IMR-90 (cell line): ENCODE measurements at regions not wholly inside any gene's neighbourhood (a gene's known extent, or its start where the extent isn't known, plus 50 kb on each side); places are given as distances from the start of the nearest gene placed in this dataset.

Experiments used
- ATAC-seq: fragments of 200-7000 bp; cut with Tn5 transposase; 2 replicates; pipeline ENCODE4 v1.9.1; 2020; ENCODE audit warnings: low read depth, mild to moderate bottlenecking, moderate library complexity
- BruUV-seq: library from RNA; stranded (reverse); fragments of 400-500 nt; replicated peaks from 2 replicates; lab custom pipeline; 2021; lab: Mats Ljungman, UMichigan
- CTCF ChIA-PET: fragments of 300-600 bp; formaldehyde crosslinking; extraction: SDS; loops from one replicate; lab custom pipeline; 2021; ENCODE audit warnings: antibody characterized with exemption; lab: Yijun Ruan, JAX
- POLR2A ChIA-PET: fragments of 300-600 bp; sonication (Branson Sonifier 250); formaldehyde crosslinking; loops from one replicate; lab custom pipeline; 2022; ENCODE audit warnings: antibody characterized with exemption; ENCODE audit not compliant: unreplicated experiment; lab: Charles Lee
- DNase-seq: peaks from one replicate; pipeline ENCODE4 v3.0.0; 2013
- H2AFZ ChIP-seq: replicated peaks from 2 replicates; pipeline ENCODE3; 2013; ENCODE audit warnings: low read length, mild to moderate bottlenecking; ENCODE audit not compliant: poor library complexity
- H2AK5ac ChIP-seq: 2 replicates; pipeline ENCODE4 v1.6.1; 2013; ENCODE audit warnings: low read depth, low read length, inconsistent platforms
- H2AK9ac ChIP-seq: replicated peaks from 2 replicates; pipeline ENCODE3; 2013; ENCODE audit warnings: mild to moderate bottlenecking, low read depth, low read length, moderate library complexity; ENCODE audit not compliant: poor library complexity
- H2BK120ac ChIP-seq: 2 replicates; pipeline ENCODE4 v1.6.1; 2013; ENCODE audit warnings: low read depth, low read length, inconsistent platforms
- H2BK15ac ChIP-seq: 3 replicates; pipeline ENCODE4 v1.6.1; 2013; ENCODE audit warnings: low read depth, low read length, inconsistent platforms
- H2BK20ac ChIP-seq: 2 replicates; pipeline ENCODE4 v1.6.1; 2013; ENCODE audit warnings: low read depth, mild to moderate bottlenecking, inconsistent platforms, low read length, moderate library complexity
- H2BK5ac ChIP-seq: 2 replicates; pipeline ENCODE4 v1.6.1; 2013; ENCODE audit warnings: mild to moderate bottlenecking, low read depth, low read length, inconsistent platforms; ENCODE audit not compliant: poor library complexity, severe bottlenecking
- H3K14ac ChIP-seq: replicated peaks from 2 replicates; pipeline ENCODE4 v1.6.1; 2013; ENCODE audit warnings: low read depth, low read length, inconsistent platforms
- H3K18ac ChIP-seq: 2 replicates; pipeline ENCODE4 v1.6.1; 2013; ENCODE audit warnings: low read depth, low read length, control low read depth
- H3K23ac ChIP-seq: 2 replicates; pipeline ENCODE4 v1.6.1; 2013; ENCODE audit warnings: low read depth, low read length, inconsistent platforms
- H3K27ac ChIP-seq: 2 replicates; pipeline ENCODE4 v1.5.1; 2013; ENCODE audit warnings: mild to moderate bottlenecking, control low read depth, low read length; ENCODE audit not compliant: insufficient read depth
- H3K27me3 ChIP-seq: 2 replicates; pipeline ENCODE4 v1.6.1; 2013; ENCODE audit warnings: low read length; ENCODE audit not compliant: control insufficient read depth, insufficient read depth
- H3K36me3 ChIP-seq: 2 replicates; pipeline ENCODE4 v1.6.1; 2013; ENCODE audit warnings: low read length, mixed read lengths; ENCODE audit not compliant: control insufficient read depth, insufficient read depth
- H3K4ac ChIP-seq: 2 replicates; pipeline ENCODE4 v1.6.1; 2013; ENCODE audit warnings: low read depth, low read length, inconsistent platforms
- H3K4me1 ChIP-seq: 2 replicates; pipeline ENCODE4 v1.6.1; 2013; ENCODE audit warnings: low read length, mixed read lengths; ENCODE audit not compliant: control insufficient read depth, insufficient read depth
- H3K4me2 ChIP-seq: 2 replicates; pipeline ENCODE4 v1.6.1; 2013; ENCODE audit warnings: low read depth, mild to moderate bottlenecking, control low read depth, low read length, moderate library complexity
- H3K4me3 ChIP-seq: 2 replicates; pipeline ENCODE4 v1.5.1; 2013; ENCODE audit warnings: low read depth, mild to moderate bottlenecking, control low read depth, low read length, moderate library complexity; ENCODE audit not compliant: insufficient read depth
- H3K56ac ChIP-seq: 2 replicates; pipeline ENCODE4 v1.6.1; 2013; ENCODE audit warnings: low read length, inconsistent platforms; ENCODE audit not compliant: insufficient read depth; ENCODE audit errors: extremely low read depth
- H3K79me1 ChIP-seq, 2 experiments: 2 replicates each; pipeline ENCODE4 v1.6.1; 2013; ENCODE audit warnings: low read length in 2 of 2, inconsistent platforms in 1 of 2, low read depth in 1 of 2
- H3K9ac ChIP-seq: 2 replicates; pipeline ENCODE4 v1.6.1; 2013; ENCODE audit warnings: low read depth, low read length, control low read depth
- H3K9me1 ChIP-seq: 2 replicates; pipeline ENCODE4 v1.6.1; 2013; ENCODE audit warnings: low read length, inconsistent platforms; ENCODE audit not compliant: insufficient read depth
- H3K9me3 ChIP-seq: 2 replicates; pipeline ENCODE4 v1.6.1; 2013; ENCODE audit warnings: low read length; ENCODE audit not compliant: control insufficient read depth, insufficient read depth
- H4K20me1 ChIP-seq: 2 replicates; pipeline ENCODE4 v1.6.1; 2013; ENCODE audit warnings: low read length, inconsistent platforms; ENCODE audit not compliant: insufficient read depth
- H4K5ac ChIP-seq: 2 replicates; pipeline ENCODE4 v1.6.1; 2013; ENCODE audit warnings: mild to moderate bottlenecking, low read depth, low read length, control low read depth
- H4K8ac ChIP-seq, 2 experiments: 2 replicates each; pipeline ENCODE4 v1.6.1; 2013; ENCODE audit warnings: low read depth in 2 of 2, low read length in 2 of 2, control low read depth in 1 of 2, inconsistent platforms in 1 of 2
- H4K91ac ChIP-seq: 2 replicates; pipeline ENCODE4 v1.6.1; 2013; ENCODE audit warnings: low read depth, low read length, inconsistent platforms; ENCODE audit not compliant: insufficient read depth
- BHLHE40 ChIP-seq: fragments of 150-350 bp; IDR thresholded peaks from 2 replicates; pipeline ENCODE4 v1.6.1; 2016; ENCODE audit warnings: mild to moderate bottlenecking, low read depth, low read length
- CEBPB ChIP-seq: IDR thresholded peaks from 2 replicates; pipeline ENCODE4 v1.6.1; 2012; ENCODE audit warnings: low read depth, low read length, improper control_type of control experiment
- CHD1 ChIP-seq: IDR thresholded peaks from 2 replicates; pipeline ENCODE4 v1.6.1; 2012; ENCODE audit warnings: low read depth, low read length, improper control_type of control experiment
- CTCF ChIP-seq: conservative IDR thresholded peaks from 2 replicates; pipeline ENCODE4 v1.5.1; 2012; ENCODE audit warnings: mild to moderate bottlenecking, low read depth, low read length, improper control_type of control experiment
- FOS ChIP-seq: fragments of 150-350 bp; IDR thresholded peaks from 2 replicates; pipeline ENCODE4 v1.6.1; 2016; ENCODE audit warnings: low read depth, low read length
- MAFK ChIP-seq: IDR thresholded peaks from 2 replicates; pipeline ENCODE4 v1.6.1; 2012; ENCODE audit warnings: low read depth, low read length, improper control_type of control experiment
- NFE2L2 ChIP-seq: fragments of 150-350 bp; IDR thresholded peaks from 2 replicates; pipeline ENCODE4 v1.6.1; 2016; ENCODE audit warnings: low read depth, mild to moderate bottlenecking, low read length
- POLR2A ChIP-seq: IDR thresholded peaks from 2 replicates; pipeline ENCODE4 v1.6.1; 2012; ENCODE audit warnings: mild to moderate bottlenecking, low read depth, low read length
- RCOR1 ChIP-seq: IDR thresholded peaks from 2 replicates; pipeline ENCODE4 v1.6.1; 2012; ENCODE audit warnings: mild to moderate bottlenecking, low read length, improper control_type of control experiment; ENCODE audit not compliant: insufficient replicate concordance
- USF2 ChIP-seq: fragments of 150-350 bp; IDR thresholded peaks from 2 replicates; pipeline ENCODE4 v1.6.1; 2017; ENCODE audit warnings: mild to moderate bottlenecking, antibody characterized with exemption, low read length, low read depth
- WGBS, 2 experiments: methylation state at CpG; one replicate each; pipeline versions ENCODE4 v1.1.5 to v1.1.7; 2013; ENCODE audit warnings: missing lambda C conversion rate in 2 of 2; ENCODE audit not compliant: insufficient read length in 1 of 2; ENCODE audit errors: extremely low coverage in 2 of 2; 5-methylcytosine and 5-hydroxymethylcytosine counted together
- dilution Hi-C: fragments of 300-500 bp; cut with HindIII; formaldehyde crosslinking; loops from one replicate; pipeline ENCODE4 v1.14.3; 2018; ENCODE audit warnings: low sequenced_read_pairs; ENCODE audit not compliant: unreplicated experiment
- in situ Hi-C: fragments of 300-500 bp; cut with MboI; formaldehyde crosslinking; loops from 3 replicates; pipeline ENCODE4 v1.14.3; 2019; ENCODE audit warnings: low sequenced_read_pairs, inconsistent platforms, mixed read lengths
- intact Hi-C: fragments of 100-400 bp; cut with micrococcal nuclease; formaldehyde crosslinking; loops from 2 replicates; pipeline ENCODE4 v1.10.0; 2022

DNA sequence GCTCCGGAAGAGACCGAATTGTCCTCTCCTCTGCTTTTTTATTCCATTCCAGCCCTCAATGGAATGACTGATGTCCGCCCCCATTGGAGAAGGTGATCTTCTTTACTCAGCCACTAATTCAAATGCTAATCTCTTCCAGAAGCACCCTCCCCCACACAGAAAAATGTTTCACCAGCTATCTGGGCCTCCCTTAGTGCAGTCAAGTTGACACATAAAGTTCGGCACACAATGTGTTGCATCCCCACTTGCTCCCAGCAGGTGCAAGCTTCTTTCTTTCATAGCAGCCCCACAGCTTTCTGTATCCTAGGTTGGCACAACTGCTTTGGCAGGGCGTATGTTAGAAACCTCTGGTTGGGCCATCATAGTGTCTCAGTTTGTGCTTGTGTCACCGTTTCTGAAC, 73.3 kb upstream of the TLR3 start:
- Histone ChIP-seq H3K4me2 (no peak overlapping the region), H4K5ac (no peak overlapping the region), H3K9me1 (no peaks in the 10 kb centered on the region), H2BK5ac (no peak overlapping the region), H3K36me3 (no peaks in the 10 kb centered on the region), H3K4me1 (no peaks in the 10 kb centered on the region), H2AK9ac (no peak overlapping the region), H3K9me3 (no peaks in the 10 kb centered on the region), H3K18ac (no peak overlapping the region), H2AK5ac (no peak overlapping the region), H4K8ac (no peak overlapping the region), H3K56ac (no peak overlapping the region), H3K79me1 (no peaks in the 10 kb centered on the region), H3K27me3 (peaks cover 9% of the 10 kb centered on the region; the same call in 1 of the 2 replicates), H3K4me3 (no peak overlapping the region), H2BK120ac (no peak overlapping the region), H2BK20ac (no peak overlapping the region), H3K23ac (no peak overlapping the region), H2AFZ (no peak overlapping the region), H4K20me1 (no peaks in the 10 kb centered on the region), H3K27ac (no peak overlapping the region), H3K9ac (no peak overlapping the region), H2BK15ac (no peak overlapping the region), H3K14ac (no peak overlapping the region), H4K91ac (no peak overlapping the region), H3K4ac (no peak overlapping the region)
- intact Hi-C loops (no loop called here), dilution Hi-C loops (no loop called here), in situ Hi-C loops (no loop called here)
- ChIA-PET POLR2A (no interaction called here), CTCF (no interaction called here)
- DNase-seq, result no peak
- TF ChIP-seq CEBPB (no peak), USF2 (no peak), RCOR1 (no peak), NFE2L2 (no peak), BHLHE40 (no peak), POLR2A (no peak), CTCF (no peak), FOS (no peak), CHD1 (no peak), MAFK (no peak)
- ATAC-seq, result no peak
- no TSS peak for BruUV-seq
- WGBS, 2 experiments, result 81% methylated on average over 3 of the region's 6 CpGs; no CpG with 5 or more reads in 1 of the 2 experiments
